OCI-LY7 (cell line): ENCODE measurements at regions not wholly inside any gene's neighbourhood (a gene's known extent, or its start where the extent isn't known, plus 50 kb on each side); places are given as distances from the start of the nearest gene placed in this dataset.

Experiments
- BruUV-seq: library from RNA; stranded (reverse); fragments of 400-500 nt; replicated peaks from 2 replicates; lab custom pipeline; 2021; lab: Mats Ljungman, UMichigan
- CTCF ChIA-PET: fragments of 300-600 bp; sonication (Branson Sonifier 250); formaldehyde crosslinking; loops from one replicate; lab custom pipeline; 2022; ENCODE audit warnings: antibody characterized with exemption; ENCODE audit not compliant: unreplicated experiment; lab: Charles Lee
- POLR2A ChIA-PET: fragments of 300-600 bp; sonication (Branson Sonifier 250); formaldehyde crosslinking; loops from one replicate; lab custom pipeline; 2022; ENCODE audit warnings: antibody characterized with exemption; lab: Charles Lee
- DNase-seq: peaks from one replicate; pipeline ENCODE4 v3.0.0-alpha.2; 2015; ENCODE audit warnings: low spot score
- H2AFZ ChIP-seq: fragments of 200-600 bp; sonication (generic), shearing (Covaris generic); 2 replicates; pipeline ENCODE4 v1.6.1; 2014; ENCODE audit warnings: mild to moderate bottlenecking, antibody characterized with exemption, low read length, moderate library complexity
- H3K27ac ChIP-seq: fragments of 200-600 bp; sonication (generic); 2 replicates; pipeline ENCODE4 v1.5.1; 2014; ENCODE audit warnings: mixed run types, low read depth, mild to moderate bottlenecking, moderate library complexity, low read length, inconsistent platforms; ENCODE audit not compliant: poor library complexity, severe bottlenecking
- H3K36me3 ChIP-seq: fragments of 200-600 bp; sonication (generic); 2 replicates; pipeline ENCODE4 v1.6.1; 2014; ENCODE audit warnings: mild to moderate bottlenecking, antibody characterized with exemption, low read length, moderate library complexity, mixed read lengths; ENCODE audit not compliant: insufficient read depth
- H3K4me1 ChIP-seq: fragments of 200-600 bp; sonication (generic); 2 replicates; pipeline ENCODE4 v1.5.1; 2014; ENCODE audit warnings: mild to moderate bottlenecking, low read length; ENCODE audit not compliant: insufficient read depth, poor library complexity, severe bottlenecking
- H3K4me2 ChIP-seq: fragments of 200-600 bp; sonication (generic); 2 replicates; pipeline ENCODE4 v1.6.1; 2014; ENCODE audit warnings: mild to moderate bottlenecking, low read length
- H3K4me3 ChIP-seq: fragments of 200-600 bp; sonication (generic); 2 replicates; pipeline ENCODE4 v1.5.1; 2014; ENCODE audit warnings: mild to moderate bottlenecking, low read depth, low read length; ENCODE audit not compliant: poor library complexity, severe bottlenecking
- H3K79me2 ChIP-seq: fragments of 200-600 bp; sonication (generic); 2 replicates; pipeline ENCODE4 v1.6.1; 2016; ENCODE audit warnings: low read depth, mild to moderate bottlenecking, low read length, moderate library complexity, mixed read lengths; ENCODE audit not compliant: insufficient read depth
- H3K9me2 ChIP-seq: fragments of 200-600 bp; sonication (generic); 2 replicates; pipeline ENCODE4 v1.6.1; 2016; ENCODE audit warnings: mild to moderate bottlenecking, low read length, mixed read lengths; ENCODE audit not compliant: insufficient read depth
- H3K9me3 ChIP-seq: fragments of 200-600 bp; sonication (generic); 2 replicates; pipeline ENCODE4 v1.6.1; 2014; ENCODE audit warnings: mild to moderate bottlenecking, mixed run types, low read length, mixed read lengths
- H4K20me1 ChIP-seq: fragments of 200-600 bp; sonication (generic); 2 replicates; pipeline ENCODE4 v1.6.1; 2014; ENCODE audit warnings: mild to moderate bottlenecking, antibody characterized with exemption, low read length, moderate library complexity, mixed read lengths; ENCODE audit not compliant: insufficient read depth
- EZH2phosphoT487 ChIP-seq: fragments of 200-600 bp; sonication (generic); IDR thresholded peaks from 2 replicates; pipeline ENCODE4 v1.6.1; 2018; ENCODE audit warnings: low read depth, borderline replicate concordance, mild to moderate bottlenecking, mixed run types, antibody characterized with exemption, low read length, moderate library complexity, mixed read lengths
- intact Hi-C: fragments of 100-400 bp; cut with micrococcal nuclease; formaldehyde crosslinking; loops from one replicate; pipeline ENCODE4 v1.10.0; 2022; ENCODE audit not compliant: unreplicated experiment
- TF ChIP-seq, protein P1 (sequence below): fragments of 200-600 bp; sonication (generic); conservative IDR thresholded peaks from 2 replicates; pipeline ENCODE4 v1.5.1; 2014; ENCODE audit warnings: mild to moderate bottlenecking, antibody characterized with exemption, low read length, moderate library complexity, mixed read lengths

- POLR2A ChIA-PET, result interaction anchor here (0.5 kb wide), 1 partner anchor 891 kb away, joined by 4 read pairs; no protein-coding TSS in a partner anchor
- H3K4me1 ChIP-seq, result no peaks in the 10 kb centered on the region
- intact Hi-C loops, result no loop called here
- no peak overlapping the region for H2AFZ ChIP-seq
- no peaks in the 10 kb centered on the region for H3K79me2 ChIP-seq
- CTCF ChIA-PET, result no interaction called here
- H3K4me2 ChIP-seq, result no peak overlapping the region
- H3K27ac ChIP-seq, result no peak overlapping the region
- H3K36me3 ChIP-seq, result no peaks in the 10 kb centered on the region
- no peaks in the 10 kb centered on the region for H4K20me1 ChIP-seq
- BruUV-seq, result no TSS peak
- no peaks in the 10 kb centered on the region for H3K9me3 ChIP-seq
- H3K9me2 ChIP-seq, result no peaks in the 10 kb centered on the region
- no peak for DNase-seq
- no peak overlapping the region for H3K4me3 ChIP-seq
- TF ChIP-seq, protein P1, sequence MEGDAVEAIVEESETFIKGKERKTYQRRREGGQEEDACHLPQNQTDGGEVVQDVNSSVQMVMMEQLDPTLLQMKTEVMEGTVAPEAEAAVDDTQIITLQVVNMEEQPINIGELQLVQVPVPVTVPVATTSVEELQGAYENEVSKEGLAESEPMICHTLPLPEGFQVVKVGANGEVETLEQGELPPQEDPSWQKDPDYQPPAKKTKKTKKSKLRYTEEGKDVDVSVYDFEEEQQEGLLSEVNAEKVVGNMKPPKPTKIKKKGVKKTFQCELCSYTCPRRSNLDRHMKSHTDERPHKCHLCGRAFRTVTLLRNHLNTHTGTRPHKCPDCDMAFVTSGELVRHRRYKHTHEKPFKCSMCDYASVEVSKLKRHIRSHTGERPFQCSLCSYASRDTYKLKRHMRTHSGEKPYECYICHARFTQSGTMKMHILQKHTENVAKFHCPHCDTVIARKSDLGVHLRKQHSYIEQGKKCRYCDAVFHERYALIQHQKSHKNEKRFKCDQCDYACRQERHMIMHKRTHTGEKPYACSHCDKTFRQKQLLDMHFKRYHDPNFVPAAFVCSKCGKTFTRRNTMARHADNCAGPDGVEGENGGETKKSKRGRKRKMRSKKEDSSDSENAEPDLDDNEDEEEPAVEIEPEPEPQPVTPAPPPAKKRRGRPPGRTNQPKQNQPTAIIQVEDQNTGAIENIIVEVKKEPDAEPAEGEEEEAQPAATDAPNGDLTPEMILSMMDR, result no peak
Measured at GRCh38 chr7:15972862-15973275, 286.4 kb upstream of the MEOX2 start.

DNA sequence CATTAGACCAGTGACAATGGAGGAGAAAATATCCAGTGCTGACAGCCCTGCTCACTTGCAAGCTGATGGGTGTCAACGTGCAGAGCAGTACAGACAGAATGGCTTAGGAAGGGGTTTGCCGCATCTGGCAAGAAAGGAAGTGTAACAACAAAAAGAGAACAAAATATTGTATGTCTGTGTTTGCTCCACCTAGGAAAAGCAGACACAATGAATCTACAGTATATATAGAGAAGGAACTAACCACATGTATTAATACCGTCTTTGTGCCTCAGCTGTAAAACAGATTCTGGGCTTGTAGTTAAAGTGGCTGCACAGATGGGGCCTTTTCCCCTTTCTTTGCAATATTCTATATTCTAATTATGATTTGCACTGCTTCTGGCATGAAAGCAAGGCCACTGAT is 281.1 kb upstream of the MEOX2 start:
- no TSS peak for BruUV-seq
- no peaks in the 10 kb centered on the region for H4K20me1 ChIP-seq
- no peak overlapping the region for H3K4me3 ChIP-seq
- no peak overlapping the region for H3K4me2 ChIP-seq
- H3K36me3 ChIP-seq, result no peaks in the 10 kb centered on the region
- no peak overlapping the region for H3K27ac ChIP-seq
- intact Hi-C loops, result no loop called here
- DNase-seq, result no peak
- ChIA-PET CTCF (no interaction called here), POLR2A (no interaction called here)
- H2AFZ ChIP-seq, result no peak overlapping the region
- H3K4me1 ChIP-seq, result no peaks in the 10 kb centered on the region
- H3K9me3 ChIP-seq, result no peaks in the 10 kb centered on the region
- TF ChIP-seq EZH2phosphoT487, result no peak
- TF ChIP-seq, protein P1, result no peak
- H3K79me2 ChIP-seq, result no peaks in the 10 kb centered on the region
- no peaks in the 10 kb centered on the region for H3K9me2 ChIP-seq

DNA sequence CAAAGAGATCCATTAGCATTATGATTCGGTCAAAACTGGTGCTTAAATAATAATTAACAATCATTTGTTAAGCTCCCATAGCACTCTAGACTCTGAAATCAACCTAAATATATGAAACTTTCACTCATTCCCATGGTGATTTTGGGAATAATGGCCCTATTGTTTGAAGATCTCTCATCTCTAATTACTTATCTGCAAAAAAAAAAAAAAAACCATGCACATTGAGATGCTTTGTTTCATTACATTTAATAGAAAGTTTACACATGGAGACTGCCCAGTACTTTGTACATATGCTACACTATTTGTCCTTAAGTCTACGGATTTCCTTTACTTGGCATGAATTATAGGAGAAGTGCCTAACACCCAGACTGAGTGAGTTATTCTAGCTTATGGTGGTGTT is 280.6 kb upstream of the MEOX2 start:
- no peaks in the 10 kb centered on the region for H3K9me3 ChIP-seq
- H3K79me2 ChIP-seq, result no peaks in the 10 kb centered on the region
- no peak overlapping the region for H2AFZ ChIP-seq
- H3K4me1 ChIP-seq, result no peaks in the 10 kb centered on the region
- intact Hi-C loops, result no loop called here
- H3K27ac ChIP-seq, result no peak overlapping the region
- DNase-seq, result no peak
- POLR2A ChIA-PET, result no interaction called here
- H3K4me3 ChIP-seq, result no peak overlapping the region
- H3K4me2 ChIP-seq, result no peak overlapping the region
- BruUV-seq, result no TSS peak
- no peaks in the 10 kb centered on the region for H3K9me2 ChIP-seq
- no peaks in the 10 kb centered on the region for H4K20me1 ChIP-seq
- no peak for TF ChIP-seq EZH2phosphoT487
- TF ChIP-seq, protein P1, result no peak
- CTCF ChIA-PET, result no interaction called here
- H3K36me3 ChIP-seq, result no peaks in the 10 kb centered on the region
